ENCODE measurements at regions not wholly inside any gene's neighbourhood (a gene's known extent, or its start where the extent isn't known, plus 50 kb on each side); places are given as distances from the start of the nearest gene placed in this dataset.

- no peak for DNase-seq (ENCODE audit: low read depth)
These were observed 219.0 kb downstream of the CDC5L start for GRCh38 chr6:44606504-44606903.

- DNase-seq (ENCODE audit: low read depth) = no peak
These were observed 219.5 kb downstream of the CDC5L start for GRCh38 chr6:44606976-44607375.

GRCh38 chr6:44608175-44608574 lies 220.7 kb downstream of the CDC5L start:
- no peak for DNase-seq (ENCODE audit: low read depth)

- DNase-seq (ENCODE audit: low read depth) = no peak
These were observed 221.6 kb downstream of the CDC5L start for GRCh38 chr6:44609051-44609612.

GRCh38 chr6:44614396-44614795 lies 226.9 kb downstream of the CDC5L start:
- no peak for DNase-seq (ENCODE audit: low read depth)

- DNase-seq (ENCODE audit: low read depth) = no peak
These were observed 228.1 kb downstream of the CDC5L start for GRCh38 chr6:44615621-44616020.

- no peak for DNase-seq (ENCODE audit: low read depth)
These were observed 229.9 kb downstream of the CDC5L start for GRCh38 chr6:44617416-44617815.

- no peak for DNase-seq (ENCODE audit: low read depth)
These were observed 230.9 kb downstream of the CDC5L start for GRCh38 chr6:44618371-44618770.

GRCh38 chr6:44620922-44621321 lies 233.4 kb downstream of the CDC5L start:
- no peak for DNase-seq (ENCODE audit: low read depth)

GRCh38 chr6:44621846-44622245 lies 234.3 kb downstream of the CDC5L start:
- no peak for DNase-seq (ENCODE audit: low read depth)

- no peak for DNase-seq (ENCODE audit: low read depth)
These were observed 235.0 kb downstream of the CDC5L start for GRCh38 chr6:44622555-44622954.

GRCh38 chr6:44622956-44623355 lies 235.4 kb downstream of the CDC5L start:
- DNase-seq (ENCODE audit: low read depth) = no peak

- no peak for DNase-seq (ENCODE audit: low read depth)
These were observed 236.7 kb downstream of the CDC5L start for GRCh38 chr6:44624226-44624625.

- no peak for DNase-seq (ENCODE audit: low read depth)
These were observed 237.5 kb downstream of the CDC5L start for GRCh38 chr6:44624936-44625573.

GRCh38 chr6:44625996-44626395 lies 238.5 kb downstream of the CDC5L start:
- DNase-seq (ENCODE audit: low read depth) = no peak

GRCh38 chr6:44626616-44627015 lies 239.1 kb downstream of the CDC5L start:
- DNase-seq (ENCODE audit: low read depth) = no peak

GRCh38 chr6:44627091-44627882 lies 239.8 kb downstream of the CDC5L start:
- no peak for DNase-seq (ENCODE audit: low read depth)

- no peak for DNase-seq (ENCODE audit: low read depth)
These were observed 240.4 kb downstream of the CDC5L start for GRCh38 chr6:44627883-44628271.

- no peak for DNase-seq (ENCODE audit: low read depth)
These were observed 240.8 kb downstream of the CDC5L start for GRCh38 chr6:44628347-44628746.

GRCh38 chr6:44629636-44630035 lies 242.1 kb downstream of the CDC5L start:
- DNase-seq (ENCODE audit: low read depth) = no peak

- peak; percentile 82 for DNase-seq (ENCODE audit: low read depth)
These were observed 242.9 kb downstream of the CDC5L start for GRCh38 chr6:44630125-44631028.

- no peak for DNase-seq (ENCODE audit: low read depth)
These were observed 244.5 kb downstream of the CDC5L start for GRCh38 chr6:44631968-44632367.

Measured in Daoy (cell line).